ENCODE measurements at regions not wholly inside any gene's neighbourhood (a gene's known extent, or its start where the extent isn't known, plus 50 kb on each side); places are given as distances from the start of the nearest gene placed in this dataset.

DNA sequence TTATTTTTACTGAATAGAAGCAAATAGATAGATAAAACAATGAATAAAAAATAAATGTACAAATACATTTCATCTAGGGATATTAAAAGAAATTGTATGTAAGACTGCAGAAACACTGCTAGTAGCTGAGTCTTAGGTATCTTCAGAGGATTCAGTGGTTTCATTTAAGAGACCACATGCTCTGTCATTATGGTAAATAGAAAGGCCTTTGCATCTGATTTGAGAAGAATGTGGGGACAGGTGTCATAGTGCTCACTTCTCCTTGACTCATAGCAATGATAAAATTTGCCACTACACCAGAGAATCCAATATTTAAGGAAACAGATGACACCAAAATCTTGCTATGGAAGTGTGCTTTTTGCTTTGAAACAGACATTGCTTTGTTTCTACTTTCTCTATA is 59.8 kb upstream of the PPP1R2C start:
- Histone ChIP-seq H3K4me3 (ENCODE audit: low read depth in 1 of 3, low read length in 3 of 3) (no peak overlapping the region), H3K36me3 (ENCODE audit: control insufficient read depth in 4 of 4, insufficient read depth in 3 of 4, low read depth in 1 of 4, low read length in 3 of 4) (no peaks in the 10 kb centered on the region), H3K27me3 (ENCODE audit: control insufficient read depth in 4 of 4, insufficient read depth in 4 of 4, low read length in 3 of 4) (no peaks in the 10 kb centered on the region), H3K9me3 (ENCODE audit: control insufficient read depth in 4 of 4, low read length in 3 of 4) (no peaks in the 10 kb centered on the region), H3K9ac (ENCODE audit: low read depth in 1 of 2, low read length in 2 of 2) (no peak overlapping the region), H3K4me1 (ENCODE audit: control insufficient read depth in 4 of 4, insufficient read depth in 4 of 4, low read length in 3 of 4) (no peaks in the 10 kb centered on the region), H3K27ac (ENCODE audit: low read depth in 1 of 2, low read length in 2 of 2) (no peak overlapping the region)
- DNase-seq (ENCODE audit: low spot score): no peak
- TF ChIP-seq JUND (IDR thresholded peaks at IDR 0.05): no peak
- TF ChIP-seq TAF1 (conservative IDR thresholded peaks at IDR 0.05): no peak
- TF ChIP-seq, protein P1, sequence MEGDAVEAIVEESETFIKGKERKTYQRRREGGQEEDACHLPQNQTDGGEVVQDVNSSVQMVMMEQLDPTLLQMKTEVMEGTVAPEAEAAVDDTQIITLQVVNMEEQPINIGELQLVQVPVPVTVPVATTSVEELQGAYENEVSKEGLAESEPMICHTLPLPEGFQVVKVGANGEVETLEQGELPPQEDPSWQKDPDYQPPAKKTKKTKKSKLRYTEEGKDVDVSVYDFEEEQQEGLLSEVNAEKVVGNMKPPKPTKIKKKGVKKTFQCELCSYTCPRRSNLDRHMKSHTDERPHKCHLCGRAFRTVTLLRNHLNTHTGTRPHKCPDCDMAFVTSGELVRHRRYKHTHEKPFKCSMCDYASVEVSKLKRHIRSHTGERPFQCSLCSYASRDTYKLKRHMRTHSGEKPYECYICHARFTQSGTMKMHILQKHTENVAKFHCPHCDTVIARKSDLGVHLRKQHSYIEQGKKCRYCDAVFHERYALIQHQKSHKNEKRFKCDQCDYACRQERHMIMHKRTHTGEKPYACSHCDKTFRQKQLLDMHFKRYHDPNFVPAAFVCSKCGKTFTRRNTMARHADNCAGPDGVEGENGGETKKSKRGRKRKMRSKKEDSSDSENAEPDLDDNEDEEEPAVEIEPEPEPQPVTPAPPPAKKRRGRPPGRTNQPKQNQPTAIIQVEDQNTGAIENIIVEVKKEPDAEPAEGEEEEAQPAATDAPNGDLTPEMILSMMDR (IDR thresholded peaks at IDR 0.05; ENCODE audit: low read depth, low read length, missing input control): no peak
- no peak for TF ChIP-seq FOXA1 (IDR thresholded peaks at IDR 0.05)
- no peak for TF ChIP-seq HNF4A (conservative IDR thresholded peaks at IDR 0.05)
- no peak for TF ChIP-seq HNF4G (IDR thresholded peaks at IDR 0.05)
- no peak for TF ChIP-seq YY1 (IDR thresholded peaks at IDR 0.05)
- TF ChIP-seq, protein P2, sequence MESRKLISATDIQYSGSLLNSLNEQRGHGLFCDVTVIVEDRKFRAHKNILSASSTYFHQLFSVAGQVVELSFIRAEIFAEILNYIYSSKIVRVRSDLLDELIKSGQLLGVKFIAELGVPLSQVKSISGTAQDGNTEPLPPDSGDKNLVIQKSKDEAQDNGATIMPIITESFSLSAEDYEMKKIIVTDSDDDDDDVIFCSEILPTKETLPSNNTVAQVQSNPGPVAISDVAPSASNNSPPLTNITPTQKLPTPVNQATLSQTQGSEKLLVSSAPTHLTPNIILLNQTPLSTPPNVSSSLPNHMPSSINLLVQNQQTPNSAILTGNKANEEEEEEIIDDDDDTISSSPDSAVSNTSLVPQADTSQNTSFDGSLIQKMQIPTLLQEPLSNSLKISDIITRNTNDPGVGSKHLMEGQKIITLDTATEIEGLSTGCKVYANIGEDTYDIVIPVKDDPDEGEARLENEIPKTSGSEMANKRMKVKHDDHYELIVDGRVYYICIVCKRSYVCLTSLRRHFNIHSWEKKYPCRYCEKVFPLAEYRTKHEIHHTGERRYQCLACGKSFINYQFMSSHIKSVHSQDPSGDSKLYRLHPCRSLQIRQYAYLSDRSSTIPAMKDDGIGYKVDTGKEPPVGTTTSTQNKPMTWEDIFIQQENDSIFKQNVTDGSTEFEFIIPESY (IDR thresholded peaks at IDR 0.05): no peak
- TF ChIP-seq SP1 (IDR thresholded peaks at IDR 0.05): no peak
- TF ChIP-seq, protein P3, sequence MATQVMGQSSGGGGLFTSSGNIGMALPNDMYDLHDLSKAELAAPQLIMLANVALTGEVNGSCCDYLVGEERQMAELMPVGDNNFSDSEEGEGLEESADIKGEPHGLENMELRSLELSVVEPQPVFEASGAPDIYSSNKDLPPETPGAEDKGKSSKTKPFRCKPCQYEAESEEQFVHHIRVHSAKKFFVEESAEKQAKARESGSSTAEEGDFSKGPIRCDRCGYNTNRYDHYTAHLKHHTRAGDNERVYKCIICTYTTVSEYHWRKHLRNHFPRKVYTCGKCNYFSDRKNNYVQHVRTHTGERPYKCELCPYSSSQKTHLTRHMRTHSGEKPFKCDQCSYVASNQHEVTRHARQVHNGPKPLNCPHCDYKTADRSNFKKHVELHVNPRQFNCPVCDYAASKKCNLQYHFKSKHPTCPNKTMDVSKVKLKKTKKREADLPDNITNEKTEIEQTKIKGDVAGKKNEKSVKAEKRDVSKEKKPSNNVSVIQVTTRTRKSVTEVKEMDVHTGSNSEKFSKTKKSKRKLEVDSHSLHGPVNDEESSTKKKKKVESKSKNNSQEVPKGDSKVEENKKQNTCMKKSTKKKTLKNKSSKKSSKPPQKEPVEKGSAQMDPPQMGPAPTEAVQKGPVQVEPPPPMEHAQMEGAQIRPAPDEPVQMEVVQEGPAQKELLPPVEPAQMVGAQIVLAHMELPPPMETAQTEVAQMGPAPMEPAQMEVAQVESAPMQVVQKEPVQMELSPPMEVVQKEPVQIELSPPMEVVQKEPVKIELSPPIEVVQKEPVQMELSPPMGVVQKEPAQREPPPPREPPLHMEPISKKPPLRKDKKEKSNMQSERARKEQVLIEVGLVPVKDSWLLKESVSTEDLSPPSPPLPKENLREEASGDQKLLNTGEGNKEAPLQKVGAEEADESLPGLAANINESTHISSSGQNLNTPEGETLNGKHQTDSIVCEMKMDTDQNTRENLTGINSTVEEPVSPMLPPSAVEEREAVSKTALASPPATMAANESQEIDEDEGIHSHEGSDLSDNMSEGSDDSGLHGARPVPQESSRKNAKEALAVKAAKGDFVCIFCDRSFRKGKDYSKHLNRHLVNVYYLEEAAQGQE (IDR thresholded peaks at IDR 0.05): no peak
- no peak for TF ChIP-seq ATF3 (IDR thresholded peaks at IDR 0.05)
- TF ChIP-seq RXRA (IDR thresholded peaks at IDR 0.05): no peak
- no peak for TF ChIP-seq RAD21 (IDR thresholded peaks at IDR 0.05)
- TF ChIP-seq, protein P4, sequence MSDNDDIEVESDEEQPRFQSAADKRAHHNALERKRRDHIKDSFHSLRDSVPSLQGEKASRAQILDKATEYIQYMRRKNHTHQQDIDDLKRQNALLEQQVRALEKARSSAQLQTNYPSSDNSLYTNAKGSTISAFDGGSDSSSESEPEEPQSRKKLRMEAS (IDR thresholded peaks at IDR 0.05): no peak
- no peak for TF ChIP-seq GABPA (IDR thresholded peaks at IDR 0.05 in 1 of 2, conservative IDR thresholded peaks at IDR 0.05 in 1 of 2)

DNA sequence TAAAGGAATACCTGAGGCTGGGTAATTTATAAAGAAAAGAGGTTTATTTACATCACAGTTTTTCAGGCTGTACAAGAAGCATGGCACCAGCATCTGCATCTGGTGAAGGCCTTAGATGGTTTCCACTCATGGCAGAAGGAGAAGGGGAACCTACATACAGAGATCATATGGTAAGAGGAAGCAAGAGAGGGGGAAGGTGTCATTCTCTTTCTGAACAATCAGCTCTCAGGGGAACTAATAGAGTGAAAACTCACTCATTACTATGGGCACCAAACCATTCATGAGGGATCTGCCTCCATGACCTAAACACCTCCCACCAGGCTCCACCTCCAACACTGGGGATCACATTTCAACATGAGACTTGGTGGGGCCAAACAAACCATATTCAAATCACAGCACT is 61.7 kb upstream of the PPP1R2C start:
- Histone ChIP-seq H3K9me3 (ENCODE audit: control insufficient read depth in 4 of 4, low read length in 3 of 4) (no peaks in the 10 kb centered on the region), H3K4me3 (ENCODE audit: low read depth in 1 of 3, low read length in 3 of 3) (no peak overlapping the region), H3K4me1 (ENCODE audit: control insufficient read depth in 4 of 4, insufficient read depth in 4 of 4, low read length in 3 of 4) (no peaks in the 10 kb centered on the region), H3K27me3 (ENCODE audit: control insufficient read depth in 4 of 4, insufficient read depth in 4 of 4, low read length in 3 of 4) (peaks cover 0 to under 1% (median 0%) of the 10 kb centered on the region in 4 donors), H3K27ac (ENCODE audit: low read depth in 1 of 2, low read length in 2 of 2) (no peak overlapping the region), H3K36me3 (ENCODE audit: control insufficient read depth in 4 of 4, insufficient read depth in 3 of 4, low read depth in 1 of 4, low read length in 3 of 4) (no peaks in the 10 kb centered on the region), H3K9ac (ENCODE audit: low read depth in 1 of 2, low read length in 2 of 2) (no peak overlapping the region)
- no peak for DNase-seq (ENCODE audit: low spot score)
- no peak for TF ChIP-seq HNF4A (conservative IDR thresholded peaks at IDR 0.05)
- no peak for TF ChIP-seq SP1 (IDR thresholded peaks at IDR 0.05)
- TF ChIP-seq RAD21 (IDR thresholded peaks at IDR 0.05): no peak
- TF ChIP-seq EGR1 (IDR thresholded peaks at IDR 0.05; ENCODE audit: low read depth in 2 of 2): no peak
- TF ChIP-seq ATF3 (IDR thresholded peaks at IDR 0.05): no peak
- no peak for TF ChIP-seq HNF4G (IDR thresholded peaks at IDR 0.05)

Data from liver (tissue), 7 donors.